Epithelial cell of proximal tubule (primary cell): ENCODE measurements at regions not wholly inside any gene's neighbourhood (a gene's known extent, or its start where the extent isn't known, plus 50 kb on each side); places are given as distances from the start of the nearest gene placed in this dataset.
"Not testable (repeated sequence)": the region's sequence is repeated elsewhere in the genome, so short reads cannot be mapped to it uniquely, and the experiment has no call there.

Source experiments
- DNase-seq: peaks from one replicate; pipeline ENCODE4 v3.0.0-alpha.2; 2011; ENCODE audit warnings: low read depth
- H3K4me3 ChIP-seq: 2 replicates; pipeline ENCODE4 v1.5.1; 2011; ENCODE audit warnings: low read depth, mild to moderate bottlenecking, low read length
- TF ChIP-seq, protein P1 (sequence below): conservative IDR thresholded peaks from 2 replicates; pipeline ENCODE4 v1.5.1; 2012; ENCODE audit warnings: low read depth, mild to moderate bottlenecking, low read length

DNA sequence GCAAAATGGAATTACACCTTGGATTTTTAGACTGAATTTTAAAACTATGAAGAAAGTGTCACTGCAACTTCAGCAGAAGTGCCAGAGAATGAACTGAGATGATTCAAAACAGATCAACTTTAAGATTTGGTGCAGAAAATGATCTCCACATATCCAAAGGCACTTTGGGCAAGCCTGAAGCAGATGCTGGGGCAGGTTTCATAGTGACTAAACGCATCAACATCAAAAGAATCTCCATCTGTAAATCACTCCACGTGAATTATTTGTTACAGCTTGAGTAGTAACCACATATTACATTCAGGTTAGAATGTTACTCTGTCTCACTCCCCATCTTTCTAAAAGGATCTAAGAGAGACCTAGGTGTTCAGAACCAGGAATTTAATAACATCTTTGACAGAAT is 329.0 kb upstream of the ESRRG start:
- H3K4me3 ChIP-seq, result no peak overlapping the region
- DNase-seq, result no peak
- TF ChIP-seq, protein P1, sequence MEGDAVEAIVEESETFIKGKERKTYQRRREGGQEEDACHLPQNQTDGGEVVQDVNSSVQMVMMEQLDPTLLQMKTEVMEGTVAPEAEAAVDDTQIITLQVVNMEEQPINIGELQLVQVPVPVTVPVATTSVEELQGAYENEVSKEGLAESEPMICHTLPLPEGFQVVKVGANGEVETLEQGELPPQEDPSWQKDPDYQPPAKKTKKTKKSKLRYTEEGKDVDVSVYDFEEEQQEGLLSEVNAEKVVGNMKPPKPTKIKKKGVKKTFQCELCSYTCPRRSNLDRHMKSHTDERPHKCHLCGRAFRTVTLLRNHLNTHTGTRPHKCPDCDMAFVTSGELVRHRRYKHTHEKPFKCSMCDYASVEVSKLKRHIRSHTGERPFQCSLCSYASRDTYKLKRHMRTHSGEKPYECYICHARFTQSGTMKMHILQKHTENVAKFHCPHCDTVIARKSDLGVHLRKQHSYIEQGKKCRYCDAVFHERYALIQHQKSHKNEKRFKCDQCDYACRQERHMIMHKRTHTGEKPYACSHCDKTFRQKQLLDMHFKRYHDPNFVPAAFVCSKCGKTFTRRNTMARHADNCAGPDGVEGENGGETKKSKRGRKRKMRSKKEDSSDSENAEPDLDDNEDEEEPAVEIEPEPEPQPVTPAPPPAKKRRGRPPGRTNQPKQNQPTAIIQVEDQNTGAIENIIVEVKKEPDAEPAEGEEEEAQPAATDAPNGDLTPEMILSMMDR, result no peak

DNA sequence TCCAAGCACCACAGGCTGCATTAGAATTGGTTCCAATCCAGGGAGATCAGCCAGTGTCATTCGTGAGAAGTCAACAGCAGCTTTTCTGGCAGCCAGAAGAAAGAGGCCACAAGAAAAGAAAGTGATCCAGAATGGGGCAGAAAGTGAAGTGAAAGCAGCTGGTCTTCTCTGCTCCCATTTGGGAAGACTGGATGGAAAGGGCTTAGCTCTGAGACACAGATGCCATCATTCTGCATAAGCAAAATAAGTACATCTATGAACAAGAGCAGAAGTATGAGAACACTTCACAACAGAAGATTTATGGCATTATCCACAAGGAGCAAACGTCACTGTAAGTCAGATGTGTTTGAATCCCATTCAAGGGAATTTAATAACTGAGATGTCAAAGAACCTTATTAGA is 326.5 kb upstream of the ESRRG start:
- TF ChIP-seq, protein P1, result no peak
- no peak overlapping the region for H3K4me3 ChIP-seq
- no peak for DNase-seq

DNA sequence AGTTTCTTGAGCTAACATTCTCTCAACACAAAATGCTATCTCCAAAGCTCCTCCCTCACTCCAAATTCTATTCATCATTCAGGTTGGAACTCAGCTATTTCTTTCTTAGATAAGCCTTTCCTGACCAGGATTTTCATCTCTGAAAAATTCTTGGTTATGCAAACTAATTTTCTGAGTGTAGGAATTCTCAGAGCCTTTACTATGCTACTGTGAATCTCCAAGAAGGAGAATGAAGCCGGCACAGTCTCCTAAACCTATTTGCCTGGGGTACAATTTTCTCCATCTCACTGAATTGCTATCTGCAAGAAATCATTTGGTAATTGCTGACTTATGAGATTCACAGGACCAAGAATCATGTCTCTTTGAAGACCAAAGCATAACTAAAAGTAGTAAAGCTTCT is 325.9 kb upstream of the ESRRG start:
- TF ChIP-seq, protein P1, result no peak
- H3K4me3 ChIP-seq, result no peak overlapping the region

DNA sequence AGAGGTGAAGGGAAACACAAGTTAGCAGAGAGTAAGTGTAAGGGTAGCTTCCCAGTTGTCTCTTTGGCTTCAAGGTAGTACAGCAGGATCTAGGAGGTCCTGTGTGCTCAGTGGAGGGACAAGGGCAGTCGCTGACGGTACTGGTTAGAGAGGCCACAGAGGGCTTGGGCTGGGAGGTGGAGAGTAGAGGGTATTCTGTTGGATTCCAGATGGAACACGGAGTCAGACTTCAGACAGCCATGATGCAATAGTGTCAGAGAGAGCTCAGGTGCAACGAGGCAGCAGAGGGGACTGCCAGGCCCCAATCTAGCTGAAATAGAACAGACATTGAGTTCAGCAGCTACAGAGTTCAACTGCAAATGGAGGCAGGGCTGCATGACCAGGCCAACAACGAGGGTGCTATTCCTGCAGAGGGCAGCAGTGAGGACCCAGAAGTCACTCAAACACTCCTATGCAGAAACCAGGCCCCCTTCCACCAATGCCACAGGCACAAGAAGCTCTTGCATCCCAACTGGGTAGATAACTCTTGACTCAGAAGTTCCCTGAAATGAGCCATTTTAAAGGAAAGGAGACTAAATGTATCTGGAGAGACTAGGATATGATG is 325.0 kb upstream of the ESRRG start:
- H3K4me3 ChIP-seq, result no peak overlapping the region
- TF ChIP-seq, protein P1, result peak; percentile 47
- DNase-seq, result no peak

More for the DNA sequence above, 325.9 kb upstream of the ESRRG start:
- no peak for DNase-seq

DNA sequence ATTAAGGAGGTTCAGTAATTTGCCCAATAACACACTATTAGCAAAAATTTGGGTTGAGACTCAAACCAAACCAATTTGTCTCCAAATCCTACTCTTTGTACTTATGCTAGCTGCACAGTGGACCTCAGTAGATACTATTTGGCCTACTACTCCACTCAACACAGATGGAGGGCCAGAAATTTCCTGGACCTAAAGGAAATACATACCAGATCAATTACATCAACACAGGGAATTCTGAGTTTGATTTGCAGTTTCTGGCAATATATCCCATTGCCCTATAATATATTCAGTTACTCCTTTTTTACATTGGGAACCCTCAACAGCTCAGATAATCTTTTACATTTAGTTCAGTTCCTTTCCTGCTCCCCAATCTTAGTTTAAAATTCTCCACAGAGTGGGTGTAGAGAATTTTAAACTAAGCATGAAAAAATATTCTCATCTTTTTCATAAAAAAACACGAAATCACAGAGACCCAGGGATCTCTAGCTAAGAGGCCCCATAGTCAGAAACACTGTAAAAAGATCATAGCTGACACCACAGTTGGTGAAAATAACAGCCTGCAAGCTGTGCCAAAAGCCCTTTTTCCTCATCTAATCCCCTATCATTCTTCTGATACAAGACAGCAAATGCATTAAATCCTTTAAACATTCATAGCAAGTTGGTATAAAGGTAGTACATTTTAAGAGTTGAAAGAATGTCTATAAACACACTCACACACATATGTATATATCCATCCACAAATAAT is 317.7 kb upstream of the ESRRG start:
- TF ChIP-seq, protein P1, result no peak
- DNase-seq, result no peak
- H3K4me3 ChIP-seq, result no peak overlapping the region

DNA sequence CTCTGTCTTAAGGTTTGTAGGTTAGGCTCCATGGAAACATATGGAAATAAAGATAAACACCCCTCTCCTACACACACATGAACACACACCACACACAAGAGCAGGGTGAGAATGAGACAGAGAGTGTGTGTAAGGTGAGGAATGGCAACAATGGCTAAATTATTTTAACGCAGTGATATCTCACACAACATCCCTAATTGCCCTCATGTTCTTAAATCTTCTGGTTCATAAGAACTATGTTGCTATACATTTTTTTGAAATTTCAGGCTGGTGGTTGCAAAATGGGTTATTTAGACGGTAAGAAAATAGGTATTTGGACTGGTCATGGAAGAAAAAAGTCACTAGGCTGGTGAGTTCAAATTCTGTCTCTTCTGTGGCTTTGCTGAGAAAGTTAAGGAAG is 316.7 kb upstream of the ESRRG start:
- H3K4me3 ChIP-seq, result no peak overlapping the region
- DNase-seq, result no peak
- TF ChIP-seq, protein P1, result no peak

DNA sequence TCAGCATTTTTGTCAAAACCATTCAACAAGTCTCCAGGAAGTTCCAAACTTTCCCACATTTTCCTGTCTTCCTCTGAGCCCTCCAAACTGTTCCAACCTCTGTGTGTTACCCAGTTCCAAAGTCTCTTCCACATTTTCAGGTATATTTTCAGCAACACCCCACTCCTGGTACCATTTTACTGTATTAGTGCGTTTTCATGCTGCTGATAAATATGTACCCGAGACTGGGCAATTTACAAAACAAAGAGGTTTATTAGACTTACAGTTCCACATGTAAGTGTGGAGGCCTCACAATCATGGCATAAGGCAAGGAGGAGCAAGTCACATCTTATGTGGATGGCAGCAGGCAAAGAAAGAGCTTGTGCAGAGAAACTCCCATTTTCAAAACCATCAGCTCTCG is 315.9 kb upstream of the ESRRG start:
- H3K4me3 ChIP-seq, DNase-seq: not testable (repeated sequence)
